H7 (cell line): ENCODE measurements at regions not wholly inside any gene's neighbourhood (a gene's known extent, or its start where the extent isn't known, plus 50 kb on each side); places are given as distances from the start of the nearest gene placed in this dataset.
"Not testable (repeated sequence)": the region's sequence is repeated elsewhere in the genome, so short reads cannot be mapped to it uniquely, and the experiment has no call there.

Source experiments
- DNase-seq: peaks from one replicate; pipeline ENCODE4 v3.0.0; 2012
- H3K27me3 ChIP-seq: 2 replicates; pipeline ENCODE4 v1.6.0; 2011; ENCODE audit warnings: mild to moderate bottlenecking, low read length; ENCODE audit not compliant: control insufficient read depth, insufficient read depth
- H3K36me3 ChIP-seq: replicated peaks from 2 replicates; pipeline ENCODE4 v1.5.1; 2011; ENCODE audit warnings: low read length; ENCODE audit not compliant: control insufficient read depth, insufficient read depth
- H3K4me3 ChIP-seq: 2 replicates; pipeline ENCODE4 v1.5.1; 2011; ENCODE audit warnings: low read depth, mild to moderate bottlenecking, control low read depth, low read length, moderate library complexity; ENCODE audit not compliant: insufficient read depth

DNA sequence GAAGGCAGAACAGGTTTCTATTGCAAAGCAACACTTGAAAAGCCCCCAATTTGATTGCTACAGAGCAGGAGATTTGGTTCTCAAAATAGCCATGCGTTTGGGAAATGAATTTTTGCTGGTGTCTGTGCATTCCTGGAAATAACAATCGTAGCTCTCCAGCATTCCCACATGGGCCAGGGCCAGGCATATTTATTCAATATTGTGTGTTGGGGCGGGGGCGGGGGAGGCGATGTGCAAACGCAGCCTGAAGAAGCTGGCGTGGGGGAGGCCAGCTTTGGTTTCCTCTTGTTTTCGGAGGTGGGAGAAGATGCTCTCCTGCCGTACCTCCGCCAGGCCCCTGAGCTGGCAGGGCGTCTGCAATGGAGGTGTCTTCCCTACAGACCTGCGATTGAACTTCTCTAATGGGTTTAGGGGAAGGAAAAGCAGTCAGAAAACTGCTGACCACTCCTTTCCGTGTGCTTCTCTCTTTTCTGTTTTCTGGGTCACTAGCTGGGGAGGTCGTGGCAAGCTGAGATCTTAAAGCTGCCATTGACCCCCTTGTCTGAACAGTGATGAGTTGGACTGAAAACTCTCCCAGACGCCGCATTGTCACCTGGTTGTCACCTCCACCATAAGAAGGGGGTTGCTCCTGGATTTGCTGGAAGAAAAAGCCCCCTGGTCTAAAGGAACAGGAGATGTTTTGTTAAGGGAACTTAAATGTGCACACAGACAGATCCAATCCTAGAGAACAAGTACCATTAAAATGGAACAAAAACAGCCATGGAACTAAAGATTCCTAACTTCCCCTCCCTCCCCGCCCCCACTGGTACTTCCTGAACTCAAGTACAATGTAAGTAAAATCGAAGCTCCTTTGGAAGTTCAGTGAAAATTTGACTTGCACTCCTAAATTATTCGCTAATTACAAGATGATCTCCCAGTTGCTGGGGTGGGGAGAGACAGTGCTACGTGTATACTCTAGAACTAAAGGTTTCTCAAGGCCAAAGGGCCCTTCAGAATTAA lies 56.4 kb upstream of the HABP2 start:
- H3K36me3 ChIP-seq, result no peaks in the 10 kb centered on the region
- H3K27me3 ChIP-seq, result no peaks in the 10 kb centered on the region
- H3K4me3 ChIP-seq, result no peak overlapping the region
- DNase-seq, result no peak

DNA sequence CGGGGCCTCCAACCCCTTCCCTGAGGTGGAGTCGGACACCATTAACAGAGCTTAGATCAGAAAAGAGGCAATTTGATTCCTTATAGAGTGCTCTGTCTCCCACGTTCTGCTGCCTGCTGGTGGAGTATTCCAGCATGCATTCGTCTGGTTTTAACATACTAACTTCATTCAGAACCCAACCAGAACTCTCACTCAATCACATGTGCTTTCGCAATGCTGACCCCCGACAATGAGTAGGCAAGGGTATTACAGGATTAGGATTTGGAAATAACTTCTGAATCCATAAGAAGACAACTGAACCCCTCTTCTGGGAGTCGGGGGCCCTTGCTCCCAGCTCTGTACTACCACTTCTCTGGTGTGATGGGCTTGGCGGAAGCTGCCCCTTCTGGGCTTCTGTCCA lies 55.7 kb upstream of the HABP2 start:
- Histone ChIP-seq H3K4me3 (no peak overlapping the region), H3K36me3 (no peaks in the 10 kb centered on the region), H3K27me3 (no peaks in the 10 kb centered on the region)
- no peak for DNase-seq

DNA sequence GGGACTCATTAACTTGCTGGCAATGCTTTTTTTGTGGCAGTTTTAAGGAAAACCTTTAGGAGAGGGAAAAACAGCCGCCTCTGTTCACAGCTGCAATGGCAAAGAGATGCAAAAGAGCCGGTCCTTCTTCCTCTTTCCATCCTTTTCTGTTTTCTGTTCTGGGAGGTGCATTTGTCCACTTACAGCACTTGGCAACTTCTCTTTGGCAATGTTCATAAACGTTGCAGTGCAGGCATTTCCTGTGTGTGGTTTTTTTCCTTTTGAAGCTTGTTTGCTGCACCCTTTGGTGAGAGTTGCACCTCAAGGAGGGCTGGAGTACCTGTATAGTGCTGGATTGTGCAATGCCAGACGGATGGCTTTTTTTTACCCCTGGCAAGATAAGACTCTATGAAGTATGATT lies 53.9 kb upstream of the HABP2 start:
- no peaks in the 10 kb centered on the region for H3K36me3 ChIP-seq
- H3K4me3 ChIP-seq, result no peak overlapping the region
- H3K27me3 ChIP-seq, result no peaks in the 10 kb centered on the region
- DNase-seq, result no peak

DNA sequence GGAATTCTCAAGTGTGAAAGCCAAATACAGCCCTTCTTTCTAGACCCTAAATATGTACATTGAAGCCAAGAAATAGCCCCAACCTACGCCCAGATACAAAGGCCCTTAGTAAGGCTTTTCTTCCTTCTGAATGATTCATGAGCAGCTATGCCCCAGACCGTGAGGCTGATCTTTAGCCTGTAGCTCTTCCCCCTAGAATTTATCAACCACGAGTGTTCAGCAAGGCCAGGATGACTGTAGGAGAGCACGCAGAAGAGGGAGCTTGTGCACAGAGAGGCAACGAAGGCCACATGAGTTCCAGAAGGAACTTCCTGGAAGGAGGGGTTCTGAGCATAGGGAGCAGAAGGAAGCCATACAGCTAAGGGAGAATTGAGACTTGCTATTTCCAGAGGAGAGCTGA lies 53.0 kb upstream of the HABP2 start:
- no peaks in the 10 kb centered on the region for H3K36me3 ChIP-seq
- DNase-seq, result no peak
- no peak overlapping the region for H3K4me3 ChIP-seq
- H3K27me3 ChIP-seq, result no peaks in the 10 kb centered on the region

DNA sequence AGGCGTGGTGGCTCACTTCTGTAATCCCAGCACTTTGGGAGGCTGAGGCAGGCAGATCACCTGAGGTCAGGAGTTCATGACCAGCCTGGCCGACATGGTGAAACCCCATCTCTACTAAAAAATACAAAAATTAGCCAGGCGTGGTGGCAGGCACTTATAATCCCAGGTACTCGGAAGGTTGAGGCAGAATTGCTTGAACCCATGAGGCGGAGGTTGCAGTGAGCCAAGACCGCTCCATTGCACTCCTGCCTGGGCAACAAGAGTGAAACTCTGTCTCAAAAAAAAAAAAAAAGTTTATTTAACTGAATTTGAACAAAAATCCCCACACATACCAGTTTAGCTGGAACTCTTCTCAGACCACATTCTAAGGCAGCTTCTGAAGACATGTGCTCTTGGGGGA lies 51.8 kb upstream of the HABP2 start:
- not testable (repeated sequence) for DNase-seq, H3K36me3 ChIP-seq, H3K4me3 ChIP-seq, H3K27me3 ChIP-seq
